Breast epithelium (tissue), 4 donors: ENCODE measurements at regions not wholly inside any gene's neighbourhood (a gene's known extent, or its start where the extent isn't known, plus 50 kb on each side); places are given as distances from the start of the nearest gene placed in this dataset.

Experiments
- DNase-seq, 2 donors: peaks; one replicate each; pipeline ENCODE4 v3.0.0-alpha.2; 2019; ENCODE audit warnings: low spot score in 2 of 2
- H3K27ac ChIP-seq, 2 donors: fragments of 200-600 bp; sonication (generic) in 1 of 2; one replicate each; pipeline ENCODE4 v1.5.1; 2016 to 2019; ENCODE audit warnings: mild to moderate bottlenecking in 1 of 2
- H3K27me3 ChIP-seq, 2 donors: fragments of 200-600 bp; sonication (generic) in 1 of 2; one replicate each; pipeline versions ENCODE4 v1.5.1 to v1.6.0; 2017 to 2019; ENCODE audit warnings: control low read depth in 1 of 2, mild to moderate bottlenecking in 1 of 2
- H3K36me3 ChIP-seq: fragments of 200-600 bp; one replicate; pipeline ENCODE4 v1.5.1; 2019
- H3K4me1 ChIP-seq, 2 donors: fragments of 200-600 bp; sonication (generic); one replicate each; pipeline ENCODE4 v1.5.1; 2016 to 2019; ENCODE audit warnings: control low read depth in 1 of 2
- H3K4me3 ChIP-seq, 3 donors: fragments of 200-600 bp; sonication (generic); 1 replicate in 2 of 3; 2 replicates in 1 of 3; pipeline ENCODE4 v1.5.1; 2016 to 2019; ENCODE audit warnings: mild to moderate bottlenecking in 3 of 3, moderate library complexity in 2 of 3
- H3K9me3 ChIP-seq, 2 donors: fragments of 200-600 bp; sonication (generic) in 1 of 2; one replicate each; pipeline ENCODE4 v1.5.1; 2016 to 2019; ENCODE audit warnings: control low read depth in 1 of 2
- CTCF ChIP-seq, 3 donors: fragments of 450-650 bp; IDR thresholded peaks; one replicate each; pipeline ENCODE4 v1.5.1; 2016 to 2017; ENCODE audit warnings: antibody characterized with exemption in 3 of 3, mild to moderate bottlenecking in 3 of 3, moderate library complexity in 3 of 3
- POLR2A ChIP-seq: fragments of 450-650 bp; IDR thresholded peaks from one replicate; pipeline ENCODE4 v1.6.1; 2016; ENCODE audit warnings: antibody characterized with exemption, mild to moderate bottlenecking, moderate library complexity
- POLR2AphosphoS5 ChIP-seq, 3 donors: sonication (generic); formaldehyde crosslinking; IDR thresholded peaks; one replicate each; pipeline ENCODE4 v1.6.1; 2017; ENCODE audit warnings: antibody characterized with exemption in 3 of 3
- intact Hi-C: fragments of 100-400 bp; cut with DNase I; formaldehyde crosslinking; loops from one replicate; pipeline ENCODE4 v1.15.1; 2023; ENCODE audit warnings: low total_unique reads

- no peak for DNase-seq
- Histone ChIP-seq H3K9me3 (peaks cover 4 to 5% of the 10 kb centered on the region in 2 donors), H3K27me3 (no peaks in the 10 kb centered on the region), H3K4me1 (no peaks in the 10 kb centered on the region), H3K4me3 (no peak overlapping the region), H3K36me3 (no peaks in the 10 kb centered on the region), H3K27ac (no peak overlapping the region)
- intact Hi-C loops, result no loop called here
- TF ChIP-seq CTCF (IDR thresholded peaks at IDR 0.05) (no peak), POLR2A (no peak), POLR2AphosphoS5 (IDR thresholded peaks at IDR 0.05) (no peak)
Measured at GRCh38 chr1:106768501-106768900, 288.0 kb upstream of the PRMT6 start.

GRCh38 chr1:106773206-106773605, 283.3 kb upstream of the PRMT6 start:
- Histone ChIP-seq H3K27me3 (no peaks in the 10 kb centered on the region), H3K36me3 (no peaks in the 10 kb centered on the region), H3K4me3 (no peak overlapping the region), H3K4me1 (no peaks in the 10 kb centered on the region), H3K27ac (no peak overlapping the region), H3K9me3 (peaks cover 11 to 22% of the 10 kb centered on the region in 2 donors)
- intact Hi-C loops, result no loop called here
- DNase-seq, result no peak
- TF ChIP-seq CTCF (IDR thresholded peaks at IDR 0.05) (no peak), POLR2AphosphoS5 (IDR thresholded peaks at IDR 0.05) (no peak), POLR2A (no peak)

- Histone ChIP-seq H3K9me3 (peaks cover 0 to 4% of the 10 kb centered on the region in 2 donors), H3K4me3 (no peak overlapping the region), H3K27ac (no peak overlapping the region), H3K27me3 (no peaks in the 10 kb centered on the region), H3K4me1 (no peaks in the 10 kb centered on the region), H3K36me3 (no peaks in the 10 kb centered on the region)
- no peak for DNase-seq
- intact Hi-C loops, result no loop called here
- TF ChIP-seq POLR2A, result no peak
- no peak for TF ChIP-seq POLR2AphosphoS5 (IDR thresholded peaks at IDR 0.05)
- TF ChIP-seq CTCF (IDR thresholded peaks at IDR 0.05), result no peak
Measured at GRCh38 chr1:106780066-106780465, 276.4 kb upstream of the PRMT6 start.

GRCh38 chr1:106780806-106781569, 275.5 kb upstream of the PRMT6 start:
- H3K27me3 ChIP-seq, result no peaks in the 10 kb centered on the region
- H3K4me3 ChIP-seq, result no peak overlapping the region
- intact Hi-C loops, result no loop called here
- H3K27ac ChIP-seq, result no peak overlapping the region
- no peaks in the 10 kb centered on the region for H3K4me1 ChIP-seq
- H3K36me3 ChIP-seq, result no peaks in the 10 kb centered on the region
- TF ChIP-seq POLR2AphosphoS5 (IDR thresholded peaks at IDR 0.05) (no peak), CTCF (IDR thresholded peaks at IDR 0.05) (no peak), POLR2A (no peak)
- no peaks in the 10 kb centered on the region for H3K9me3 ChIP-seq
- DNase-seq, result no peak

GRCh38 chr1:106785176-106785575, 271.3 kb upstream of the PRMT6 start:
- TF ChIP-seq POLR2AphosphoS5 (IDR thresholded peaks at IDR 0.05) (no peak), CTCF (IDR thresholded peaks at IDR 0.05) (no peak), POLR2A (no peak)
- H3K27ac ChIP-seq, result no peak overlapping the region
- H3K27me3 ChIP-seq, result no peaks in the 10 kb centered on the region
- H3K9me3 ChIP-seq, result no peaks in the 10 kb centered on the region
- no peaks in the 10 kb centered on the region for H3K4me1 ChIP-seq
- no peak overlapping the region for H3K4me3 ChIP-seq
- intact Hi-C loops, result no loop called here
- no peaks in the 10 kb centered on the region for H3K36me3 ChIP-seq
- no peak for DNase-seq
